Stimulated activated CD4-positive, alpha-beta T cell treated with anti-CD3 and anti-CD28 coated beads, Interleukin-2, amount 100 ng/mL, for 48 hours (primary cell): ENCODE measurements at regions not wholly inside any gene's neighbourhood (a gene's known extent, or its start where the extent isn't known, plus 50 kb on each side); places are given as distances from the start of the nearest gene placed in this dataset.
"Not testable (repeated sequence)": the region's sequence is repeated elsewhere in the genome, so short reads cannot be mapped to it uniquely, and the experiment has no call there.

Experiments used
- DNase-seq, 2 donors: peaks; one replicate each; pipeline ENCODE4 v3.0.0-alpha.2; 2020

DNA sequence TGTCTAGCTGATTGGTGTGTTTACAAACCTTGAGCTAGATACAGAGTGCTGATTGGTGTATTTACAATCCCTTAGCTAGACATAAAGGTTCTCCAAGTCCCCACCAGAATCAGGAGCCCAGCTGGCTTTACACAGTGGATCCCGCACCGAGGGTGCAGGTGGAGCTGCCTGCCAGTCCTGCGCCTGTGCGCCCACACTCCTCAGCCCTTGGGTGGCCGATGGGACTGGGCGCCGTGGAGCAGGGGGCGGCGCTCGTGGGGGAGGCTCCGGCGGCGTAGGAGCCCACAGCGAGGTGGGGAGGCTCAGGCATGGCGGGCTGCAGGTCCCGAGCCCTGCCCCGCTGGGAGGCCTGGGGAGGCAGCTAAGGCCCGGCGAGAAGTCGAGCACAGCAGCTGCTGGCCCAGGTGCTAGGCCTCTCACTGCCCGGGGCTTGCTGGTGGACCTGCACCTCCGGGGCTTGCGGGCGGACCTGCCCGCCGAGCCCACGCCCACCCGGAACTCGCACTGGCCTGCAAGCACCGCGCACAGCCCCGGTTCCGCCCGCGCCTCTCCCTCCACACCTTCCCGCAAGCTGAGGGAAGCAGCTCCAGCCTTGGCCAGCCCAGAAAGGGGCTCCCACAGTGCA lies 51.0 kb upstream of the CDYL start:
- not testable (repeated sequence) for DNase-seq

DNA sequence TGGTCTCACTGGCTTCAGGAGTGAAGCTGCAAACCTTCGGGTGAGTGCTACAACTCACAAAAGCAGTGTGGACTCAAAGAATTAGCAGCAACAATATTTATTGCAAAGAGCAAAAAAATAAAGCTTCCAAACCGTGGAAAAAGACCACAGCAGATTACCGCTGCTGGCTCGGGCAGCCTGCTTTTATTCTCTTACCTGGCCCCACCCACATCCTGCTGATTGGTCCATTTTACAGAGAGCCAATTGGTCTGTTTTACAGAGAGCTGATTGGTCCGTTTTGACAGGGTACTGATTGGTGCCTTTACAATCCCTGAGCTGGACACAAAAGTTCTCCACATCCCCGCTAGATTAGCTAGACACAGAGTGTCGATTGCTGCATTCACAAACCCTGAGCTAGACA lies 51.5 kb upstream of the CDYL start:
- DNase-seq = not testable (repeated sequence)

DNA sequence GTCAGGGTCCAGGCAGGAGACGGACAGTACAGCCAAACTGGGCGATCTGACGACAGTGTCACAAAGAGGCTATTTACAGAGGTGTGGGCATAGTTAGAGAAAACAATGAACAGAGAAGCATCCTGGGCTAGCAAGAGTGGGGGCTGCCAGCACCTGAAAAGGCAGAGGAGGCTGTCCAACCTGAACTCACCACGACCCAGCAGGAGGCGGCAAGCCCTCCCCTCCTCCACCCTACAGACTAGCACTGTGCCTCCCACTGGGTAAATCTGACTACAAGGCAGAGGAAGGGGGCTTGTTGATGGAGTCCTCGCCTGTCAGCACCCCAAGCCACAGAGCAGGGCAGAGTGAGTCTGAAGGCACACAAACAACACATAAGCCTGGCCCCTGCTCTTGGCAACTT lies 52.8 kb upstream of the CDYL start:
- no peak for DNase-seq

GRCh38 chr6:4721368-4721767 lies 54.8 kb upstream of the CDYL start:
- DNase-seq = not testable (repeated sequence)

GRCh38 chr6:4719491-4719890 lies 56.7 kb upstream of the CDYL start:
- no peak for DNase-seq

DNA sequence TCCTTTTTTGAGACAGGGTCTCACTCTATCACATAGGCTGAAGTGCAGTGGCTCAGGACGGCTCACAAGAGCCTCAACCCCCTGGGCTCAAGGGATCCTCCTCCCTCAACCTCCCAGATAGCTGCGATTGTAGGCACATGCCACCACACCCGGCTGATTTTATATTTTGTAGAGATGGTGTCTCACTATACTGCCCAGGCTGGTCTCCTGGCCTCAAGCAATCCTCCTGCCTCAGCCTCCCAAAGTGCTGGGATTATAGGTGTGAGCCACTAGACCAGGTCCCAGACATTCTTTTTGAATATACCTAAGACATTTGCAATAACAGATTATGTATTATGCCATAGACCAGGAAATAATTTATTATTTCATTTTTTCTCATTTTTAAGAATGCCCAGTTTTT lies 58.3 kb upstream of the CDYL start:
- no peak for DNase-seq

DNA sequence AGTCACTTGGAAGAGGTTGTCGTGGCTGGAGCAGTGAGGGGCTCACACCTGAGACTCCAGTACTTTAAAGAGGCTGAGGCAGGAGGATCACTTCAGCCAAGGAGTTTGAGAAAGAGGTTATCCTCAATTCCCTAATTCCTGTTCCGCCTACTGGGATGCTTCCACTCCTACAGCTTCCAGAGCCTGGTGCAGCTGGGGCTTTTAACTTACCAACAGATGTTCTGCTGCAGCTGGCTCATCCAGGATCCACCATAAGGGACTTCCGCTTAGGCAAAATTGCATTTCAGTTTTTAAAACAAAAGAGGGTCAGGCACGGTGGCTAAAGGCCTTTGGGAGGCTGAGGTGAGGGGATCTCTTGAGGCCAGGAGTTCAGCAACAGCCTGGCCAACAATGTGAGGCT lies 59.1 kb upstream of the CDYL start:
- no peak for DNase-seq

DNA sequence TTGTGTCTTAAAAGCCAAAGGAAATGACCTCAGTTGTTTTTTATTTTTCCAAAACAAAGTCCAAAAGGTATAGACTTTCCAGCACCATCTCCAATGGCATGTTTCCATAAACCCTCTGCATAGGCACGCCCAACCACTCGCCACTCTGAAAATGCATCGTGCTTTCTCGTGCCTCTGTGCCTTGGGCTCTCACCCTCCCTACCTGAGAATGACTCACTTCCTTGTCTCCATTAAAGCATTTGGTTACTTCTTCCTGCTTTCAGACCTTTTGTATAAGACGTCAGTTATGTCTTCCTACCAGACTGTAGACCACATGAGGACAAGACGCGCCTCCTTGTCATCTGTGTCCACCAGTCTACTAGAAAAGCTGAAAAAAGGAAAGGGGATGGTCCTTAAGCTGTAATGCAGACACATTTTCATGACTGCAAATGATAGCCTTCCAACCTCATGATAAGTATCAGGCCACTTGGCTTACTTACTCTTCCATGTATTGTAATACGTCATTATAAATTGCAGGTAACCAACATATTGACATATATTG lies 61.2 kb upstream of the CDYL start:
- DNase-seq = no peak

DNA sequence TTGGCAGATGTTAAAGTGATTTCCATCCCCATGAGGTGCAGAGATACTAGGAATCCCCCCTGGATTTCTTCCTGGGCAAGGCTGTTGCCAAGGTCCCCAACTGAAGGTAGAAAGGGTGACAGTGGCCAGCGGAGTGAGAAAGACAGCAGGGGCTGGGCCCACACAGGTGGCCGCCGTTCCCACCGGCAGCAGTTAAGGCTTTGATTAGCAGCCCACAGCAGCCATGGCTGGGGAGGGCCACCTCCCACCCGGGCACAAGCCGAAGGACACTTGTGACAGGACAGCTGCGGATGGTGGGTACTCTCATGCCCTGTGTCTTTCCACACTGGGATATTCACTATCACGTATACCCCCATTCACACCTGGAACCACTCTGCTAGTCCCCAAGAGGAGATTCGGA lies 63.9 kb upstream of the CDYL start:
- no peak for DNase-seq

GRCh38 chr6:4707011-4707410 lies 69.2 kb upstream of the CDYL start:
- no peak for DNase-seq

DNA sequence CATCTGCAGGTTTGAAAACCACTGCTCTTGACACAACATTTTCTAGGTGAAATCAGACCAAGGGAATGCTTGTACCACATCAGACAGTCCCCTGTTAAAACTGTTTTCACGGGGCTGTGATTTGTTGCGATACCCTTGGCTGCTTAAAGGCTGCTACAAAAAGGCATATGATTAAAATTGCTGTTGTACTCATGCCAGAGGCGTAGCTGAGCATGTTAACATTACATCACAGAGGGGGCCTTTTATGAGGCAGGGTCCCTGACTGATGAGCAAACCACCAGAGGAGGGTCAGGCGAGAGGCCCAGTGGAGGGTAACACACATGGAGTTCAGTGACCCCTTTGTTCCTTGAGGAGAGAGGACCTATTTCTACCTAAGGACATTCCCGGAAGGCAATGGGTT lies 70.4 kb upstream of the CDYL start:
- no peak for DNase-seq

- DNase-seq = no peak
Measured at GRCh38 chr6:4703382-4703781, 72.8 kb upstream of the CDYL start.

DNA sequence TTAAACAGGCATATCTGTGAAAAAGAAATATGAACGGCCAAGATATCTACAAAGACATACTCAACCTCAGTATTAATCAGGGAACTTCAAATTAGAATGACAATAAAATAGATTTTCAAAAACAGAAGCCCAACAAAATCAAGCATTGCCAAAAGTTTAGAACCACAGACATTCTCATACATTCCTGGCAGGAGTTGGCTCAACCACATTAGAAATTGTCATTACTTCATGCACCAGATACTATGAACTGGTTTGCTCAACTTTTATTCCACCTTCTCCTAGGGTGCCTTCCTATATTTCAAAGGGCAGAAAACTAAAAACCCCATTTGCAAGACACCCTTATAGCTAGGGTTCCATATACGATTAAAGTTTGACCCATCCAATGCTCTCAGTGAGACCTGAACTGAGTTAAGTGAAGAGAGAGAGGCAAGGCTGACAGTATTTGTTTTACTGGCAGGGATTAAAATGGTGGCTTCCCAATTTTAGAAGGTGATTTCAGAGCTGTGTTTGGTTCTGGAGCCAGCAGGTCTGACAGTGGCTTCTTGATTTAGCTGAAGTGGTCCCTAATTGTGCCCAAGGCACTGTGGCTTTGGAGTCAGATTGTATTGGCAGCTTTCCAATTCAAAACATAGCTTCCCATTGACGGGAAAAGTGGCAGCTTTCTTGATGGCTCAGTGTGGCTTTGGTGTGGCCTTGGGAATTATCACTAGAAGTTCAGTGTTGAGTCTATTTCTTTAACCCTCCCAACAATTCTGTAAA lies 77.1 kb upstream of the CDYL start:
- no peak for DNase-seq

DNA sequence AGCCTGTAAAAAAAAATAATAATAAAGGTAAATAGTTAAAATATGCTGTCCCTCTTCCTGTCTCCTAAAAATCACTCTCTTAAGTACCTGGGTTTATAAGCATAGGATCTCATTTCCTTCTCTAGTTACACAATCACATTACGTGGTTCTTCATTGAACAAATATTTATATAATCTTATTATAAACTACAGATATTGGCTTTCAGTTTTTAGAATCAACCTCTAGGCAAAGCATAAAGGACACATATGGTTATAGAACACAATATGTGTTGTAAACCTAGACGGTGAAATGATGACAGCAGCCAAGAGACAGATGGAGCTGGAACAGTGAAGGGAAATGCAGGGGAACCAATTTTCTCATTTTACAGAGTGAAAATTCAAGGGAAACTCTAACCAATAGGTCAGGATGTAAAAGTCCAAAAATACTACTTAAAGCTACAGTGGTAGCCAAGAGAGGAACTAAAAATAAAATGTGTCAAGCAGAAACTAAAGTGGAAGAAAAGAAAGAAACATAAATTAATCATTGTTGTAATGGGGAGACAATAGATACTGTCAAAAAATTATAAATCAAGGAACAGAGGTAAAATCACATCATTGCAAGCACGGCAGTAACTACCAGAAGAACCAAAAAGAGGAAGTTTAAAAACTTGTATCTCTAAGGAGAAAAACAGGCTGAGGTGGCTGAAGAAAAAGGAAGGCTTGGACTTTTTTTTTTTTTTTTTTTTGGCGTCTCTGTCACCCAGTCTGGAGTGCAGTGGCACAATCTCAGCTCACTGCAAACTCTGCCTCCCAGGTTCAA lies 82.8 kb upstream of the CDYL start:
- DNase-seq = no peak

DNA sequence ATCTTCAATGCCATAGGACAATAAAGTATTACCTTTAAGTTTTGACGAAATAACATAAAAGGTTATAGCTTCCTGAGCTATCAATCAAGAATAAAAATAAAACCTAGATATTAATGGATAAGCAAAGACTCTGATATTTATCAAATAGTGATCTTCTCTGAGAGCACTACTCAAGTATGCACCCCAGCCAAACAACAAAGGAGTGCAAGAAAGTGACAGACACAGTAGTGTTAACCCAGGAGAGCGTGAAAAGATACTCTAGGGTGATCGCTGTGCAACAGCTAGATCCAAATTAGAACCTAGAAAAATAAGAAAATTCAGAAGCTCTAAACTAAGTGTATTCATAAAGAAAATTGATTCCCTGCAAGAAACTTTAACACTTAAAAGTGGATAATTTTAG lies 83.5 kb upstream of the CDYL start:
- no peak for DNase-seq

DNA sequence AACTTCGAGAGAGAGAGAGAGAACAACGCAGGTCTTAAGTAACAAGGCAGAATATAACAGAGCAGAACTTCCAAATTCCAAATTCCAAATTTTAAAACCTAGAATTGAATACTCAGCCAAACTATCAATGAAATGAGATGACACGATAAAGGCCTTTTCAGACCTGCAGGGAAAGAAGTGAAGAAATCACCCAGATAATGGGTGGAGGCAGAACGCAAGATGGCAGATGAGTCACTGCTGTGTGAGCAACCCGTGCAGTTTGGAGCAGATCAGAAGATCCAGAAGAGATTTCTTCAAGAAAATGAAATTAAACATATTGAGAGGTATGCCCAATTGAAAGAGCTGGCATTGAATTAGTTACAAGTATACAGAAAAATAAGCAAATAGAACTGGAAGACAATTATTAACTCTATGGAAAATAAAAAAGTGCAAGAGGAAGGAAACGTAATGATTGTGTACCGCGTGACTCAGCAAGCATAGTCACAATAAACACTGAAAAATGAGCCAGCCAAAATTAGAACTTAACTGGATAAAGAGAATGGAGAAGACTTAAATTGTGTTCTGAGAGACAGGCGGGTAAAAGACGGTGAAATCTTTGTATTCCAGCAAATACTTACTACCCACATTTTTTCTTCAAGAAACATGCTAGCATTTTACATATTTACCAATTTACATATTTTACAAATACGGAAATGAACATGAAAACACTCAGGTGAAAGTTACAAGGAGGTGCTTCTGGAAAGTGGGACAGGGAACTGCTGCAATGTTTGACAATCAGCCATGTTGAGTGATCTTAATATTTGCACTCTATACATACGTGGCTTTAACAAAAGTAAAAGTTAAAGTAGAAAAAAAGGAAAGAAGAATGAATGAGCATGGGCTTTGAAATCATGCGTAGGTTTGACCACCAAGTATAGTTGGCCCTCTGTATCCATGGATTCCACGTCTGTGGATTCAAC lies 87.9 kb upstream of the CDYL start:
- DNase-seq = no peak

- DNase-seq = no peak
Measured at GRCh38 chr6:4687656-4687988, 88.6 kb upstream of the CDYL start.

GRCh38 chr6:4682431-4683097 lies 93.6 kb upstream of the CDYL start:
- no peak for DNase-seq

GRCh38 chr6:4678506-4679300 lies 97.5 kb upstream of the CDYL start:
- DNase-seq = no peak

GRCh38 chr6:4677751-4678065 lies 98.5 kb upstream of the CDYL start:
- no peak for DNase-seq

- no peak for DNase-seq
Measured at GRCh38 chr6:4677011-4677750, 99.0 kb upstream of the CDYL start.
